Testis (tissue), 2 donors: ENCODE measurements at regions not wholly inside any gene's neighbourhood (a gene's known extent, or its start where the extent isn't known, plus 50 kb on each side); places are given as distances from the start of the nearest gene placed in this dataset.

Source experiments
- DNase-seq: peaks from one replicate; pipeline ENCODE4 v3.0.0-alpha.2; 2019
- H3K27ac ChIP-seq, 2 donors: fragments of 200-600 bp; sonication (generic); one replicate each; pipeline ENCODE4 v1.5.1; 2019
- H3K27me3 ChIP-seq: fragments of 200-600 bp; sonication (generic); one replicate; pipeline ENCODE4 v1.5.1; 2019
- H3K36me3 ChIP-seq: fragments of 200-600 bp; sonication (generic); one replicate; pipeline ENCODE4 v1.5.1; 2017; ENCODE audit warnings: low read depth; ENCODE audit errors: missing control alignments
- H3K4me1 ChIP-seq: fragments of 200-600 bp; sonication (generic); one replicate; pipeline ENCODE4 v1.5.1; 2019
- H3K4me3 ChIP-seq, 2 donors: fragments of 200-600 bp; sonication (generic); one replicate each; pipeline ENCODE4 v1.5.1; 2017 to 2019
- H3K9me3 ChIP-seq: fragments of 200-600 bp; sonication (generic); one replicate; pipeline ENCODE4 v1.5.1; 2017
- CTCF ChIP-seq, 3 experiments: fragments of 450-650 bp in 2 of 3; fragments of 200-600 bp in 1 of 3; sonication (generic) in 1 of 3; IDR thresholded peaks; one replicate each; pipeline ENCODE4 v1.5.1; 2016 to 2019; ENCODE audit warnings: antibody characterized with exemption in 3 of 3, mild to moderate bottlenecking in 2 of 3, moderate library complexity in 1 of 3
- POLR2A ChIP-seq: fragments of 450-650 bp; IDR thresholded peaks from one replicate; pipeline ENCODE4 v1.6.1; 2017; ENCODE audit warnings: antibody characterized with exemption, mild to moderate bottlenecking, moderate library complexity
- WGBS, 2 donors: methylation state at CpG; one replicate each; pipeline ENCODE4 v1.1.5; 2018; 5-methylcytosine and 5-hydroxymethylcytosine counted together
- intact Hi-C: fragments of 100-400 bp; cut with DNase I; formaldehyde crosslinking; loops from one replicate; pipeline ENCODE4 v1.15.1; 2023; ENCODE audit warnings: low total_unique reads

- Histone ChIP-seq H3K27ac (no peak overlapping the region), H3K36me3 (no peaks in the 10 kb centered on the region), H3K4me1 (no peaks in the 10 kb centered on the region), H3K9me3 (no peaks in the 10 kb centered on the region), H3K27me3 (no peaks in the 10 kb centered on the region), H3K4me3 (no peak overlapping the region)
- intact Hi-C loops: no loop called here
- WGBS, 2 donors: 73 to 92% methylated on average over 3 of the region's 3 CpGs
- DNase-seq: no peak
- no peak for TF ChIP-seq CTCF (IDR thresholded peaks at IDR 0.05)
These were observed 249.7 kb upstream of the ZNF462 start for GRCh38 chr9:106613250-106613737.

DNA sequence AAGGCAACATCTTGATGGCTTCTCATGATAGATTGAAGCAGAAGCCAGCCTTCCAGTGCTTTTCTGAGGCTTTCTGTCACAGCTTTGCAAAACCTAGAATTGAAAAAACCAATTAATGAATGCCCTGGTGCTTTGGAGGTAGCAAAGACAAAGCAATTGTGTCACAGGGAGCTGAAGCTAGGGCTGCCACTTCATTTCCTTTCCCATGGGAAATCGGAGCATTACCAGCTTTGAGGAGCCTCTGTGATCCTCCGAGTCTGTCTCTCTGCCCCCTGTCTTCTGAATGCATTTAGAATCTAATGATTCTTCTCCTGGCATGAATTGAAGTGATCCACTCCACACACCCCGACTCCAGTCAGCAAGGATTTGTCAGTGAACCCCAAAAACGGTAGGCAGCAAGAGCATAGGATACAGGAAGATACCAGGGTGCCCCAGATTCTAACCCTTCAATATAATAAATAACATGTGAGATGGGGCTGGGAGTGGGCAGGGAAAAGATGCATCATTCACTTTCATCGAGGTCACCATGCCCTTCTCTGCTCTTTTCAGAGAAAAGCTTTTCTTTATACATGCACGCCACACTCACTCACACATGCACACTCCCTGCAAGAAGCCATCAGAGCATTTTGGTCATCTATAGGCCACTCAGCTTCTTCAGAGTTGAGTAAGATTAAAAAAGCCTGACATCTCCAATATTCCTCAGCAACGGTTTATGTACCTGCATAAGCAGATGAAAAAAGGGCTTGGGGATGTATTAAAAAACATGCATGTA lies 247.7 kb upstream of the ZNF462 start:
- DNase-seq: no peak
- Histone ChIP-seq H3K36me3 (no peaks in the 10 kb centered on the region), H3K4me3 (no peak overlapping the region), H3K4me1 (no peaks in the 10 kb centered on the region), H3K27me3 (no peaks in the 10 kb centered on the region), H3K27ac (no peak overlapping the region), H3K9me3 (no peaks in the 10 kb centered on the region)
- TF ChIP-seq POLR2A (no peak), CTCF (IDR thresholded peaks at IDR 0.05) (no peak)
- WGBS, 2 donors: 85 to 92% methylated on average over 7 of the region's 7 CpGs
- intact Hi-C loops: no loop called here

GRCh38 chr9:106616026-106616425 lies 246.9 kb upstream of the ZNF462 start:
- DNase-seq: no peak
- WGBS, 2 donors: 52 to 70% methylated on average over 6 of the region's 6 CpGs
- H3K9me3 ChIP-seq: no peaks in the 10 kb centered on the region
- H3K27ac ChIP-seq: no peak overlapping the region
- H3K4me3 ChIP-seq: no peak overlapping the region
- intact Hi-C loops: no loop called here
- H3K4me1 ChIP-seq: no peaks in the 10 kb centered on the region
- TF ChIP-seq POLR2A (no peak), CTCF (IDR thresholded peaks at IDR 0.05) (no peak)
- no peaks in the 10 kb centered on the region for H3K27me3 ChIP-seq
- H3K36me3 ChIP-seq: no peaks in the 10 kb centered on the region

DNA sequence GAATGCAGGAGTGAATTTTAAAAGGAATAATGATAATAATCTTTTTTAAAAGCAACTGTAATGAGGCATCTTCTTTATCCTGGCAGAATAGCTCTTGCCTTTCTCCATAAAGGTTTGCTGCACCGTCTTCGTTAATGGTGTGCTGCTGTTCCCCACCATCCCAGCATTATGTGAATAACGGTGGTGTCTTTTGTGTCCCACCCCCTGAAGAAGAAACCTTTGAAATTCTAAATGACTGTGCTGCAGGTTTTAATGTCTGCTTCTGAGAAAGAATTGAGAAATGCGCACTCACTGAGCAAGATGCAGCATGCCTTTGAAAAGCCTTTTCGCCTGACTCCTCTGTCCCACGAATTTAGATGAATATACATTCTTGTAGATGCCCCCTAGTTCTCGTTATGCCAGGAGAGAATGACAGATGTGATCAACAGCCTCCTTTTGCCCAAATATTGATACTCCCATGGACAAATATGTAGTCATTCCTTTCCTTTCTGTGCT lies 246.1 kb upstream of the ZNF462 start:
- TF ChIP-seq POLR2A (no peak), CTCF (IDR thresholded peaks at IDR 0.05) (no peak)
- Histone ChIP-seq H3K27ac (no peak overlapping the region), H3K36me3 (no peaks in the 10 kb centered on the region), H3K27me3 (no peaks in the 10 kb centered on the region), H3K4me1 (no peaks in the 10 kb centered on the region), H3K9me3 (no peaks in the 10 kb centered on the region), H3K4me3 (no peak overlapping the region)
- DNase-seq: no peak
- WGBS, 2 donors: 91% methylated on average over 7 of the region's 7 CpGs
- intact Hi-C loops: no loop called here

GRCh38 chr9:106619211-106619610 lies 243.8 kb upstream of the ZNF462 start:
- no peak overlapping the region for H3K27ac ChIP-seq
- intact Hi-C loops: no loop called here
- no peak overlapping the region for H3K4me3 ChIP-seq
- H3K4me1 ChIP-seq: no peaks in the 10 kb centered on the region
- no peak for DNase-seq
- no peaks in the 10 kb centered on the region for H3K36me3 ChIP-seq
- H3K9me3 ChIP-seq: no peaks in the 10 kb centered on the region
- WGBS, 2 donors: 68 to 94% methylated on average over 1 of the region's 1 CpG
- no peak for TF ChIP-seq CTCF (IDR thresholded peaks at IDR 0.05)
- no peak for TF ChIP-seq POLR2A
- no peaks in the 10 kb centered on the region for H3K27me3 ChIP-seq
